GM12878 (cell line): ENCODE measurements at regions not wholly inside any gene's neighbourhood (a gene's known extent, or its start where the extent isn't known, plus 50 kb on each side); places are given as distances from the start of the nearest gene placed in this dataset.

Experiments
- ATAC-seq: fragments of 200-7000 bp; cut with Tn5 transposase; 3 replicates; pipeline ENCODE4 v1.9.1; 2020; ENCODE audit warnings: mild to moderate bottlenecking, moderate library complexity
- BruUV-seq: library from RNA; stranded (reverse); fragments of 400-500 nt; replicated peaks from 2 replicates; lab custom pipeline; 2021; lab: Mats Ljungman, UMichigan
- CTCF ChIA-PET: fragments of 300-600 bp; sonication (Branson Sonifier 250); formaldehyde crosslinking; extraction: SDS; loops from one replicate; lab custom pipeline; 2021; ENCODE audit warnings: inconsistent platforms; lab: Yijun Ruan, JAX
- POLR2A ChIA-PET: fragments of 350-600 bp; formaldehyde crosslinking; extraction: SDS; loops from one replicate; lab custom pipeline; 2021; ENCODE audit warnings: inconsistent platforms; lab: Charles Lee
- RAD21 ChIA-PET: fragments of 300-600 bp; sonication (Branson Sonifier 250); formaldehyde crosslinking; loops from one replicate; lab custom pipeline; 2023; ENCODE audit warnings: antibody characterized with exemption; ENCODE audit not compliant: unreplicated experiment; lab: Charles Lee
- SMC1A ChIA-PET: fragments of 300-600 bp; sonication (Branson Sonifier 250); formaldehyde crosslinking; loops from one replicate; lab custom pipeline; 2023; ENCODE audit not compliant: unreplicated experiment, uncharacterized antibody; lab: Charles Lee
- DNase-seq: peaks from one replicate; pipeline ENCODE4 v3.0.0-alpha.2; 2011; ENCODE audit warnings: low read depth, low spot score
- FAIRE-seq: peaks from 3 replicates; lab custom pipeline; 2011; peaks lifted over from hg19 to GRCh38; lab: Jason Lieb, UNC
- H2AFZ ChIP-seq: 2 replicates; pipeline ENCODE4 v1.6.0; 2011; ENCODE audit warnings: low read depth, low read length, control low read depth; ENCODE audit not compliant: control insufficient read depth
- H3K27ac ChIP-seq: 2 replicates; pipeline ENCODE4 v1.5.1; 2011; ENCODE audit warnings: control low read depth; ENCODE audit not compliant: control insufficient read depth, insufficient read depth
- H3K27me3 ChIP-seq, 2 experiments: replicated peaks in 1 of 2; 2 replicates each; pipeline versions ENCODE4 v1.6.0 to v1.6.1; 2011; ENCODE audit warnings: low read length in 1 of 2; ENCODE audit not compliant: control insufficient read depth in 2 of 2, insufficient read depth in 2 of 2
- H3K36me3 ChIP-seq, 2 experiments: 2 replicates each; pipeline ENCODE4 v1.5.1; 2011; ENCODE audit warnings: low read length in 1 of 2; ENCODE audit not compliant: control insufficient read depth in 2 of 2, insufficient read depth in 2 of 2
- H3K4me1 ChIP-seq: 2 replicates; pipeline ENCODE4 v1.6.1; 2011; ENCODE audit warnings: mild to moderate bottlenecking, low read length, moderate library complexity, mixed read lengths; ENCODE audit not compliant: control insufficient read depth, insufficient read depth
- H3K4me2 ChIP-seq: 2 replicates; pipeline ENCODE4 v1.6.0; 2011; ENCODE audit warnings: control low read depth; ENCODE audit not compliant: control insufficient read depth, insufficient read depth
- H3K4me3 ChIP-seq: fragments of 200-600 bp; sonication (generic); 2 replicates; pipeline ENCODE4 v1.5.1; 2016
- H3K79me2 ChIP-seq: 2 replicates; pipeline ENCODE4 v1.6.0; 2011; ENCODE audit warnings: low read length; ENCODE audit not compliant: control insufficient read depth, insufficient read depth
- H3K9ac ChIP-seq: 2 replicates; pipeline ENCODE4 v1.8.0; 2011; ENCODE audit warnings: low read length, control low read depth, mixed read lengths; ENCODE audit not compliant: control insufficient read depth, insufficient read depth
- H3K9me3 ChIP-seq: replicated peaks from 3 replicates; pipeline ENCODE4 v1.5.1; 2011; ENCODE audit warnings: mild to moderate bottlenecking, low read length; ENCODE audit not compliant: control insufficient read depth, insufficient read depth
- H4K20me1 ChIP-seq: 2 replicates; pipeline ENCODE4 v1.6.0; 2011; ENCODE audit not compliant: control insufficient read depth, insufficient read depth
- ASH2L ChIP-seq: fragments of 300-600, 200-600 bp; sonication (generic); IDR thresholded peaks from 2 replicates; pipeline ENCODE4 v1.6.1; 2017; ENCODE audit warnings: low read depth, mild to moderate bottlenecking, borderline replicate concordance
- BRCA1 ChIP-seq: IDR thresholded peaks from 2 replicates; pipeline ENCODE4 v1.6.1; 2011; ENCODE audit warnings: low read depth, low read length, improper control_type of control experiment
- CBX5 ChIP-seq: sonication (generic); IDR thresholded peaks from 2 replicates; pipeline ENCODE4 v1.6.1; 2016; ENCODE audit warnings: low read depth, moderate library complexity, mild to moderate bottlenecking, inconsistent platforms
- EGR1 ChIP-seq, 2 experiments: IDR thresholded peaks; 1 replicate in 1 of 2; 2 replicates in 1 of 2; pipeline ENCODE4 v1.6.1; 2011 to 2012; ENCODE audit warnings: low read depth in 2 of 2, low read length in 2 of 2, borderline replicate concordance in 1 of 2, mild to moderate bottlenecking in 1 of 2, moderate library complexity in 1 of 2
- IKZF1 ChIP-seq: fragments of 450-650 bp; conservative IDR thresholded peaks from 2 replicates; pipeline ENCODE4 v1.6.1; 2017; ENCODE audit warnings: antibody characterized with exemption, mild to moderate bottlenecking
- MEF2B ChIP-seq: fragments of 450-650 bp; IDR thresholded peaks from 2 replicates; pipeline ENCODE4 v1.6.1; 2018; ENCODE audit warnings: mild to moderate bottlenecking, moderate library complexity; ENCODE audit not compliant: partially characterized antibody, poor library complexity, severe bottlenecking
- NR2C1 ChIP-seq: fragments of 450-650 bp; IDR thresholded peaks from 2 replicates; pipeline ENCODE4 v1.6.1; 2017; ENCODE audit warnings: antibody characterized with exemption, mild to moderate bottlenecking, moderate library complexity
- NR2F1 ChIP-seq: fragments of 450-650 bp; conservative IDR thresholded peaks from 2 replicates; pipeline ENCODE4 v1.6.1; 2017; ENCODE audit warnings: mild to moderate bottlenecking
- SREBF1 ChIP-seq: IDR thresholded peaks from 2 replicates; pipeline ENCODE4 v1.6.1; 2012; ENCODE audit warnings: mild to moderate bottlenecking, low read length
- TBL1XR1 ChIP-seq: IDR thresholded peaks from 2 replicates; pipeline ENCODE4 v1.6.1; 2012; ENCODE audit warnings: low read depth, low read length, improper control_type of control experiment
- WRNIP1 ChIP-seq: IDR thresholded peaks from 2 replicates; pipeline ENCODE4 v1.6.1; 2011; ENCODE audit warnings: low read depth, low read length, improper control_type of control experiment, borderline replicate concordance
- WGBS: methylation state at CpG from one replicate; pipeline ENCODE4 v1.1.6; 2016; ENCODE audit warnings: low lambda C conversion rate; ENCODE audit not compliant: insufficient replicate concordance, insufficient coverage; ENCODE audit errors: missing lambda C conversion rate; 5-methylcytosine and 5-hydroxymethylcytosine counted together
- in situ Hi-C: fragments of 300-500 bp; cut with MboI; formaldehyde crosslinking; loops from 9 replicates; pipeline ENCODE4 v1.14.3; 2018; ENCODE audit warnings: mixed read lengths
- intact Hi-C: fragments of 100-400 bp; cut with micrococcal nuclease; formaldehyde crosslinking; loops from one replicate; pipeline ENCODE4 v1.14.2; 2022; ENCODE audit not compliant: unreplicated experiment
- TF ChIP-seq, protein P1 (sequence below): fragments of 450-650 bp; conservative IDR thresholded peaks from 2 replicates; pipeline ENCODE4 v1.6.1; 2017; ENCODE audit warnings: mild to moderate bottlenecking, moderate library complexity
- TF ChIP-seq, protein P2 (sequence below): IDR thresholded peaks from 2 replicates; pipeline ENCODE4 v1.6.1; 2012; ENCODE audit warnings: low read depth, low read length, improper control_type of control experiment
- TF ChIP-seq, protein P3 (sequence below): fragments of 150-350 bp; IDR thresholded peaks from 2 replicates; pipeline ENCODE4 v1.6.1; 2014; ENCODE audit warnings: mild to moderate bottlenecking, low read depth, low read length

DNA sequence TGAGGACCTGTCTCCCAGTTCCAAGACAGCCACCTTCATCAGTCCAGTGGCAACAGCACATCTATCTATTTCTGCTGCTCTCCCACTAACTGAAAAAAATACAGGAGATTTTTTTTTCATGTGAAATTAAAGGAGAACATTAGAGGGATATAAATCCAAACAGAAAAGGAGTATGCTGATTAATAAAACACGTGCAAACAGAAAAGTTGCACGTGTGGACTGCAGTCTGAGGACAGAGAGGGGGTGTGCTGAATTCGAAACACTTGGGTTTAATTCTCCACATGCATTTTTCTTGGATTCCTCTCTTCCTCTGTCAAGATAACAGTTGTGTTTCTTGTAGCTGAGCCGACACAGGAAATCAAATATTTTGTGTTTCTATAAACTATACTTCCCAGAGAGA, 113.4 kb downstream of the CYRIA start:
- Histone ChIP-seq H3K4me1 (no peaks in the 10 kb centered on the region), H3K79me2 (no peaks in the 10 kb centered on the region), H3K27me3 (no peaks in the 10 kb centered on the region), H3K36me3 (no peaks in the 10 kb centered on the region), H3K9ac (no peak overlapping the region), H3K27ac (no peak overlapping the region), H3K4me3 (no peak overlapping the region)
- ChIA-PET CTCF (interaction anchor here (0.6 to 2.3 kb wide), 6 partner anchors 19 to 205 kb away, joined by 3 to 12 read pairs (median 4); no protein-coding TSS in a partner anchor), SMC1A (interaction anchor here (0.6 to 1.4 kb wide), 5 partner anchors 26 to 205 kb away, joined by 3 to 4 read pairs (median 3); no protein-coding TSS in a partner anchor), POLR2A (interaction anchor here (0.6 kb wide), 1 partner anchor 206 kb away, joined by 4 read pairs; no protein-coding TSS in a partner anchor)
- in situ Hi-C loops = no loop called here
- ATAC-seq = no peak
- BruUV-seq = no TSS peak
- FAIRE-seq = no peak
- no peak for TF ChIP-seq TBL1XR1
- TF ChIP-seq, all 136 proteins: peak for 0
- DNase-seq = no peak
- intact Hi-C loops = no loop called here
- WGBS = 0% methylated on average over 4 of the region's 4 CpGs
- H2AFZ ChIP-seq = no peak overlapping the region
- H3K4me2 ChIP-seq = no peak overlapping the region
- H3K9me3 ChIP-seq = no peaks in the 10 kb centered on the region
- H4K20me1 ChIP-seq = no peaks in the 10 kb centered on the region
- RAD21 ChIA-PET = interaction anchor here (0.9 to 1.8 kb wide), 3 partner anchors 105 to 205 kb away, joined by 3 to 6 read pairs (median 3); no protein-coding TSS in a partner anchor

DNA sequence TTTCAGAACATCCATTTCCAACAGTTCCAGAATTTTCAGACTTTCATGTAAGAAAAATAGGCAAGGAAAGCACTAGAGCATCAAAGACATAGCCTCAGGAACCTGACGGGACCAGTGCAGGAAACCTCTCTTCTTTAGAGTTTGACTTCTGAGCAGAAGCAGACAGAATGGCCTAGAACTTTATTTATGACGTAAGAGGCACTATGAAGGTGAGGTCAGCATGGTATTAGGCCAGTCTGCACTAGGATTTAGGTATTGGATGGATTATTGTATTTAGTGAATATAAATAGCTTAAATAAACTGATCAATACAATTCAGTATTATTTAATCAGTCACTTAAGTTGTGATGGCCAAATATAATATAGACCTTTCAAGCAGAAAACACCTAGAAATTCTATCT, 117.6 kb downstream of the CYRIA start:
- FAIRE-seq = no peak
- no peak overlapping the region for H2AFZ ChIP-seq
- no peaks in the 10 kb centered on the region for H3K9me3 ChIP-seq
- no peak overlapping the region for H3K4me2 ChIP-seq
- ChIA-PET POLR2A (no interaction called here), SMC1A (no interaction called here), CTCF (interaction anchor here (1.0 kb wide), 1 partner anchor 19 kb away, joined by 3 read pairs; no protein-coding TSS in a partner anchor), RAD21 (interaction anchor here (1.4 kb wide), 1 partner anchor 209 kb away, joined by 3 read pairs; no protein-coding TSS in a partner anchor)
- no peak overlapping the region for H3K9ac ChIP-seq
- intact Hi-C loops = no loop called here
- WGBS = 0% methylated on average over 2 of the region's 2 CpGs
- H3K27me3 ChIP-seq = no peaks in the 10 kb centered on the region
- H3K27ac ChIP-seq = no peak overlapping the region
- BruUV-seq = no TSS peak
- in situ Hi-C loops = no loop called here
- H3K4me3 ChIP-seq = no peak overlapping the region
- ATAC-seq = no peak
- no peaks in the 10 kb centered on the region for H3K79me2 ChIP-seq
- no peaks in the 10 kb centered on the region for H4K20me1 ChIP-seq
- DNase-seq = no peak
- H3K4me1 ChIP-seq = no peaks in the 10 kb centered on the region
- no peaks in the 10 kb centered on the region for H3K36me3 ChIP-seq
- no peak for TF ChIP-seq BRCA1
- no peak for TF ChIP-seq NR2C1
- TF ChIP-seq, protein P1, sequence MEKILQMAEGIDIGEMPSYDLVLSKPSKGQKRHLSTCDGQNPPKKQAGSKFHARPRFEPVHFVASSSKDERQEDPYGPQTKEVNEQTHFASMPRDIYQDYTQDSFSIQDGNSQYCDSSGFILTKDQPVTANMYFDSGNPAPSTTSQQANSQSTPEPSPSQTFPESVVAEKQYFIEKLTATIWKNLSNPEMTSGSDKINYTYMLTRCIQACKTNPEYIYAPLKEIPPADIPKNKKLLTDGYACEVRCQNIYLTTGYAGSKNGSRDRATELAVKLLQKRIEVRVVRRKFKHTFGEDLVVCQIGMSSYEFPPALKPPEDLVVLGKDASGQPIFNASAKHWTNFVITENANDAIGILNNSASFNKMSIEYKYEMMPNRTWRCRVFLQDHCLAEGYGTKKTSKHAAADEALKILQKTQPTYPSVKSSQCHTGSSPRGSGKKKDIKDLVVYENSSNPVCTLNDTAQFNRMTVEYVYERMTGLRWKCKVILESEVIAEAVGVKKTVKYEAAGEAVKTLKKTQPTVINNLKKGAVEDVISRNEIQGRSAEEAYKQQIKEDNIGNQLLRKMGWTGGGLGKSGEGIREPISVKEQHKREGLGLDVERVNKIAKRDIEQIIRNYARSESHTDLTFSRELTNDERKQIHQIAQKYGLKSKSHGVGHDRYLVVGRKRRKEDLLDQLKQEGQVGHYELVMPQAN = no peak
- TF ChIP-seq WRNIP1 = no peak
- no peak for TF ChIP-seq SREBF1
- TF ChIP-seq EGR1 (IDR thresholded peaks at IDR 0.05; ENCODE audit: borderline replicate concordance in 1 of 2, low read depth in 2 of 2, low read length in 2 of 2) = no peak
- TF ChIP-seq NR2F1 = no peak
- no peak for TF ChIP-seq IKZF1
- no peak for TF ChIP-seq CBX5
- TF ChIP-seq, protein P2, sequence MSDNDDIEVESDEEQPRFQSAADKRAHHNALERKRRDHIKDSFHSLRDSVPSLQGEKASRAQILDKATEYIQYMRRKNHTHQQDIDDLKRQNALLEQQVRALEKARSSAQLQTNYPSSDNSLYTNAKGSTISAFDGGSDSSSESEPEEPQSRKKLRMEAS = no peak
- TF ChIP-seq, protein P3, sequence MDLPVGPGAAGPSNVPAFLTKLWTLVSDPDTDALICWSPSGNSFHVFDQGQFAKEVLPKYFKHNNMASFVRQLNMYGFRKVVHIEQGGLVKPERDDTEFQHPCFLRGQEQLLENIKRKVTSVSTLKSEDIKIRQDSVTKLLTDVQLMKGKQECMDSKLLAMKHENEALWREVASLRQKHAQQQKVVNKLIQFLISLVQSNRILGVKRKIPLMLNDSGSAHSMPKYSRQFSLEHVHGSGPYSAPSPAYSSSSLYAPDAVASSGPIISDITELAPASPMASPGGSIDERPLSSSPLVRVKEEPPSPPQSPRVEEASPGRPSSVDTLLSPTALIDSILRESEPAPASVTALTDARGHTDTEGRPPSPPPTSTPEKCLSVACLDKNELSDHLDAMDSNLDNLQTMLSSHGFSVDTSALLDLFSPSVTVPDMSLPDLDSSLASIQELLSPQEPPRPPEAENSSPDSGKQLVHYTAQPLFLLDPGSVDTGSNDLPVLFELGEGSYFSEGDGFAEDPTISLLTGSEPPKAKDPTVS = no peak
- TF ChIP-seq MEF2B = no peak
- TF ChIP-seq ASH2L = no peak
